Hematopoietic multipotent progenitor cell treated with erythropoietin and hydrocortisone succinate and interleukin-3 and kit ligand, for 4 days (in vitro differentiated cells): ENCODE measurements at regions not wholly inside any gene's neighbourhood (a gene's known extent, or its start where the extent isn't known, plus 50 kb on each side); places are given as distances from the start of the nearest gene placed in this dataset.
"Not testable (repeated sequence)": the region's sequence is repeated elsewhere in the genome, so short reads cannot be mapped to it uniquely, and the experiment has no call there.

ENCODE experiments used
- DNase-seq: peaks from one replicate; pipeline ENCODE4 v3.0.0-alpha.2; 2015

DNA sequence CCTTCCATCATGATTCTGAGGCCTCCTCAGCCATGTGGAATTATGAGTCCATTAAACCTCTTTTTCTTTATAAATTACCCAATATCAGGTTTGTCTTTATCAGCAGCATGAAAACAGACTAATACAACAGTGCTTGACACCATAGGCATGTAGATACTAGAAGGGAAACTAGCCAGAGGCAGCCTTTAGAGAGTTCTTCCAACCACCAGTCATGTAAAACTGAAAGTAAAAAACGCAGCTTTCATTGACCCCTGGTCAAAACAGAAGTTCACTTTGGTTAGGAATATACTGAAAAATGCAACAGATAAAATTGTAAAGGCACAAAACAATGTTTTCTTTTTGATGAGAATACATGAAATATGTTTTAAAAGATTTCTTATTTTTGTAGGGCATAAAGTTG is 122.8 kb upstream of the L3MBTL4 start:
- no peak for DNase-seq

DNA sequence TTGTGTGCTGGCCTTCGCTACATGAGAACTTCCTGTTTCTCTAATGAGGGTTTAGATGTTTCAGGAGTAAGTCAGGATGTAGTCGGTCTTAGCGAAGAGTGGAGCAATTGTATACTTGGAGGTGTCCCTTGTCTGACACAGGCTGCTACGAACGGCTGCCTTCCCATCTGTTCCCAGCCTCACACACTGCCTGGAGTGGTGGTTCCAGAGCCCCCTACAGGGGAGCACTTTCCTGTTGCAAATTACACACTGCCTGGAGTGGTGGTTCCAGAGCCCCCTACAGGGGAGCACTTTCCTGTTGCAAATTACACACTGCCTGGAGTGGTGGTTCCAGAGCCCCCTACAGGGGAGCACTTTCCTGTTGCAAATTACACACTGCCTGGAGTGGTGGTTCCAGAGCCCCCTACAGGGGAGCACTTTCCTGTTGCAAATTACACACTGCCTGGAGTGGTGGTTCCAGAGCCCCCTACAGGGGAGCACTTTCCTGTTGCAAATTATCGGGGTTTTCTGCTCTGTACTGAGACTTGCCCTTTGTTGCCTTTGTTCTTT is 126.5 kb upstream of the L3MBTL4 start:
- not testable (repeated sequence) for DNase-seq

DNA sequence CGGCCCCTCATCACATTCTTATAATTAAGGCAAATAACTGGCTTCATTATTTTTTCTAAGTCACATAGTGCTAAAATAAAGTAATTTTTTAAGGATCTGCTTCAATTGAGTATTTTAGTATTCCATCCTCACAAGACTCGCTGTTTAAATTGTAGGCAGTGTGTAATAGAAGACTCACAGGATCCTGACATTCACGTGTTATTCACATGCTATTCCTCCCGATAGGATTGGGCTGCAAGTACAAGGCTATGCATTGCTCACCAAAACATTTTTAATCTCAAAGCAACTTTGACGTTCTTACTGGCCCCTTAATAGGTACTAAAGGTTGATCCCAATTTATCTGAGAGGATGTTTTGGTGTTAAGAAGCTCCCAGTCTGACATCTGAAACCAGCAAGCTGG is 127.6 kb upstream of the L3MBTL4 start:
- DNase-seq: no peak

DNA sequence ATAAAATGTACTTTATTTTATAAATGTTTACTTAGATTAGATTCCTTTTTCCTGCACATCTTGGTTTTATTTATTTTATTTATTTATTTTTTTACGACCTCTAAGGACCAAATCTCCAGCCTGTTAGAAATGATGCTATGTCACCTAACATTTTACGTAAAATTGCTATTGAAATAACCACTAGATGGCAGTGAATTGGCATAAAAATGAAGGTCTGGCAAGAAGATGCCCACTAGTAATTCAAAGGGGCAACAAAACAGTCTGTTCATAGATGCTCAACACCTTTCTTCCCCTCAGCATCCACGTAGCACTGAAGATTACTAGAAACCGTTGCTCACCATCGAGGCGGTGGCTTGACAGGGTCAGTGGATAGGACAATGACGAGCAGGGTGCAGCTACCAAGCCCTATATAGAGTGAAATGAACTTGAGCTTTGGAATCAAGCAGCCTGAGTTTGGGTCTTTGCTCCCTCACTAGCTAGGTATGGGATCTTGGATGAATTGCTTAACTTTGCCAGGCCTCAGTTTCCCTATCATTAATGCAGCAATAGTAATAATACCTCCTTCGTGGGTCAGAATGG is 128.7 kb upstream of the L3MBTL4 start:
- peak; percentile 52 for DNase-seq

DNA sequence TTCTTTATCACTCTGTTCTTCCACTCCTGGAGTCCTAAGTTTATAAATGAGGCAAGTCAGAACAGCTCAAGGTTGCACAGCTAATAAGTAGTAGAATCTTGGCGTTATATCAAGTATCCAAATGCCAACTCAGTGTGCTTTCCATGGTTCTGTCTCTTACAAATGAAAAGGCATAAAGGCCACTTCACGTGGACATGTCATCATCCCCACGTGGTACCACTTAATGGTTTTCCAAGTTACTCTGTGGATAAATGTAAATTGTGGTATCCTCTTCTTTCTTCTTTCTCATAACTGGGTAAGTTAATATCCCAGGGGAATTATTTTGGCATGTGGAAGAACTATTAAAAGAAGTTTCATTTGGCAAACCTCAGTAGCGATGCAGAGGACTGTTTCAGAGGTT is 131.5 kb upstream of the L3MBTL4 start:
- no peak for DNase-seq

DNA sequence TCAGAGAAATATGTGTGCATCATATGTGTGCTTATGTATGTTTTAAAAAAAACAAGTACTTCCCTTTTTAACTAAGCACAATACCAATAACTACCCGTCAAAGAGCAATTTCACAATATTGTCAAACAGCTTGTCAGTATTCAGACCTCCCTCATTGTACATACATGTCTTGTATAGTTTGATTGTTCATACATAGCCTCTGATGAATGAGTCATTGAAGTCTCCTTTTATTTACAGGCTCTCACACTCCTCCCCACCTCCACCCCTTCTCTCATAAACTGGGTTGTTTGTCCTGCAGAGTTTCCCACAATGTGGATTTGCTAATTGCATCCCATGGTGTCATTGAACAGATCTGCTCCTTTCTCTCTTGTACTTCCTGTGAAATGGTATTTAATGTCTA is 132.8 kb upstream of the L3MBTL4 start:
- no peak for DNase-seq

DNA sequence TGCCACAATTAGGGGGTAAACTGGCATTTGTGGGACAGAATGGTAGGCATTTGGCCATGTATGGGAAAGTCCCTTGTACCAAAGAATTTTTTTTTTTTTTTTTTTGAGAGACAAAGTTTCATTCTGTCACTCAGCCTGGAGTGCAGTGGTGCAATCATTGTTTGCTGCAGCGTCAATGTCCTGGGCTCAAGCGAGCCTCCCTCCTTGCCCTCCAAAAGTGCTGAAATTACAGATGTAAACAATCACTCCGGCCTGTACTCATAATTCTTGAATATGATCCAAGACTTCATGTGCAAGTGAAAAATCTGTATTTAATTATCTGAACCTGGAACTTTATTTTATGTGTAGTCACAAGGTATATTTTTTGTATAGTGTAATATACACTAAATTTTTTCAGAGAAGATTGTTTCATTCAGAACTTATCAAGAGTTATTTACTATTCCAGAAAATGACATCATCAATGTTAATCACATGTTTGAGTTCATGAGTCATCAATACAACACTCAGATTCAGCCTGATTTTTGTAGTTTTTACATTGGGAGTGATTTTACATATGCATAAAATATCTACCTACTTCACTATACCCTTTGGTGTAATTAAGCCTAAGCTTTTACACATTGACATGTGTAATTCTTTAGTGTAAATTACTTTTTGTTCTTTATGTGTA is 138.7 kb upstream of the L3MBTL4 start:
- DNase-seq: no peak

DNA sequence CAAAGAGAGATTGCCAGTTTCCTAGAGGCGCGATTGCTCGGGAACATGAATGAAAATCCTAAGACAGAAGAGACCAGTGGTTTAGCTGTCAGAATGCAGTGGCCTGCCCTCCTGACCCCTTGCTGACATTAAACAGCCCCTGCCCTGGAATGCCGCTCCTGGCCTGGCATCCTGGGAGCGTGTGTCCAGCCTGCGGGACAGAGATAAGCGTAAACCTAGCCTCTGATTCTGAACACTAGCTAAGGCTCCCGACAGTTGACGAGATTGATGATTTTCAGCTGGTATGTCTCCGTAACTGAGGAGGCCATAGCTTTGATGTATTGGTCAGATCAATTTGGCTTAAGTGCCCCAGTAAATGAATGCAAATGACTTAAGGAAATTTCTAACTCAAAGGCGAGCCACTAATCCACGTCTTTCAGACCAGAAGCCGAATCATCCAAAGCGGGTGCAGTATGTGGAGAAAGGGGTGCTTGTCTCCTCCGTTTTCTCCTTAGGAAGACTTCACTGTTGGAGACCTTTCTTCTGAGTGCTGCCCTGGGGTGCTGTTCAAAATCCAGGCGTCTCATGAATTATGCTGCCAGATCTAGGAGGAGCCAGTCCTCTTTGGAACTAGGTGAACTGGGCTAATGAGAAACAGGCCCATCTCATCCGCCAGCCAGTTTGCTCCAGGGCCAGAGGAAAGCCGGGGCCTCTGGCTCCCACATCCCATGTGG is 142.5 kb upstream of the L3MBTL4 start:
- no peak for DNase-seq

DNA sequence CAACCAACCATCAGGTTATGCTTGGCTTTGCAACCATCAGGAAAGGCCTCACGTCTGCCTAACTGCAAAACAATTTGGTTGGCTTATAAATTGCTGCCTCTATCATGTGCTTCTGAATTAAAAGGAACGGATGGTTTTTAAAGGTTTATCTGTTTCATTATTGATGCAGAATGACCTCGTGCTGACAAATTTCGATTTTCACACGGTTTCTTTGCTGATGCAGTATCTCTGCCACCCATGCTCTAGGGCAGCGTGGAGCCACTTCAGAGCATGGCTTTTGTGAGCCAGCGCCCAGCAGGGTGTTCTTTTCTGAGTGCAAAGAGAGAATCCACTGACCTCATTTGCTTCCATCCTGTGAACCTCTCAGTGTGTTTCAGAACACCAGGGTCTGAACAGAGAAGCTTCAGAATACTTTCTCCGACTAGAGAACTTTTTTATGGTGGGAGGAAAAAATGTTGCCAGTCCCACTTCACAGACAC is 143.1 kb upstream of the L3MBTL4 start:
- no peak for DNase-seq

DNA sequence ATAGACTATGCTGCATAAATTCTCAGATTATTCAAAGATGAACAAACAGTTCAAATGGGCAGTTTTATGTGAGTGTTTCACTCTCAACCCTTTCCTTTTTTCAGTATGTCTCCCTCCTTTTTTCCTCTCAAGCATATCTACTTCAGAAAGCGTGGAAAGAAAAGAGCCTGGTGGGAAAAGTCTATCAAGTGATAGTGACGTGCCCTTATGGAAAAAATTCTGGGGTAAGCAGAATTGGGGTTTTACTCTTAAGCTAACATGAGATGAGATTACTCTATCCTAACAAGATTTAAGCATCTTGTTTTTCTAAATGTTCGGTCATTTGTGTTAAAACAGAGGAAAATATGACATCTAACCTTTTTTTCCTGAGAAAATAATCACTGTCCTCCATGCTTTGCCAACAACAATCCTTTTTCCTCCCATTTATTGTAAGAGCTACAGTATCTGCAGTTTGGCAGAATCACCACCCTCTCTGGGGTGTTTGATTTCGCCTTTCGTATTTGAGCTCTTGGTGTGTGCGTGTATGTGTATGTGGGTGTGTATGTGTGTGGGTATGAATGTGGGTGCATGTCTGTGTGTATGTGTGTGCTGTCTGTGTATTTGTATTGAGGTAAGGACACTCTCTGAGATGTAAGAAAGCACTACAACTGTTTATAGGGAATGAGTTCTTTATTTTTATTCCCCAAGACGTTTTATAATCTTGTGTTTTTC is 143.9 kb upstream of the L3MBTL4 start:
- no peak for DNase-seq

DNA sequence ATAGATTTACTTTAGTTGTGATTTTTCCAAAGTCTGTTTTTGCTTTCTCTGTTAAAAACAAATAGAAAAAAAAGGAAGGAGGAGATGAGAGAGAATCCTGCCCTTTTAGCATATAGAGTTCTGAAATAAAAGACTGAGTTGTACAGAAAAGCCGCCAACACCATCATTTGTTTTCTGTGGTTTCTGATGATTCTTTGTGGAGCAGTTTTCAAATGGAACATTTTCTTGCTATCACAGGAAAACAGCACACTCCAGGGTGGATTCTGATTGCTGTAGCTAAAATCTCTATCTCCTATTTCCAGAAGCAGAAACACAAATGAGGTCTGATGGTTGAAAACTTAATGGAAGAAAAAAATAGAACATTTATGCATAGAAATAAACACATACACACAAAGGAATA is 144.6 kb upstream of the L3MBTL4 start:
- DNase-seq: no peak

DNA sequence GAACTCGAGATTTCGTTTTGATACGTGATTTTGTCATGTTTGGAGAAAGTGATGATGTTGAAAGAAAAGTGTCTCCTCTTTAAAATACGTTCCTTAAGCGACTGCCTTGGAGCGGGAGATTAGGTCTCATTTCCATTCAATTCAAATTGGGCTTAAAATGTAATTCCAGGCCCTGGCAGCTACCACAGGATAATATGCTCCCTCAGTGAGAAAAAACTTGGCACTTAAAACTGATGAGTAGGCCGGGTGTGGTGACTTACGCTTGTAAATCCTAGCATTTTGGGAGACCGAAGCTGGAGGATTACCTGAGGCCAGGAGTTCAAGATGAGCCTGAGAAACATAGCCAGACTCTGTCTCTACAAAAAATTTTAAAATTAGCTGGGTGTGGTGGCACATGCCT is 146.3 kb upstream of the L3MBTL4 start:
- no peak for DNase-seq

DNA sequence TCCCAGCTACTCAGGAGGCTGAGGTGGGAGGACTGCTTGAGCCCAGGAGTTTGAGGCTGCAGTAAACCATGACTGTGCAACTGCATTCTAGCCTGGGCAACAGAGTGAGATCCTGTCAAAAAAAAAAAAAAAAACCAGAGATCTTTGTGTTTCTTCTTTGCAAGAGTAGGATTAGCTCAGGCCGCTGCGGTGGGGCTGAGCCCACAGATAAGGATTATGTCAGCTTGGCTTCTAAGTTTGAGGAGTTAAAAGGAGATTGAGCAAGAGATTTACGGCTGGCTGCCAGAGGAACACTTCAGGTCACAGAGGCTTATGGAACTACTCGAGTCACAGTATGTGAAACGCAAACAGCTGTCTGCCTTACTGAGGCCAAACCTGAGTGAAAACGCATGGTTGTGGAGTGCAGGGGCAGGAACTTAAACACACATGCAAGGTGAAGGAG is 146.7 kb upstream of the L3MBTL4 start:
- peak; percentile 63 for DNase-seq

DNA sequence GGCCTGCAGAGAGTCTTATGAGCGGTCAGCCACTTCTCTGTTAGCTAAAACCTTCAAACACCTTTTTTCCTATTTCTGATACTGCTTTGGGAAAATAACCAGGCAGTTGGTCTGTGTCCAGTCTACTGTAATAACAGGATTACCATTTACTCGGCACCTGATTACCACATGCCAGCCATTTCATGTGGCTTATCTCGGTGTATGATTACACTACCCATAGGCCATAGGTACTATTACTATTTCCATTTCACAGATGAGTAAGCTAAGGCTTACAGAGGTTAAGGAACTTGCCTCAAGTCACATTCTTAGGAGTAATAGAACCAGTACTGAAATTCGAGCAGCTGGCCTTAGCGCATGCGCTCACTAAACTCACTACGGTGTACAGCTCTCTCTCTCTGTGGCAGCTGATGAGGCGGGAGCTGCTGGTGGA is 147.2 kb upstream of the L3MBTL4 start:
- no peak for DNase-seq

DNA sequence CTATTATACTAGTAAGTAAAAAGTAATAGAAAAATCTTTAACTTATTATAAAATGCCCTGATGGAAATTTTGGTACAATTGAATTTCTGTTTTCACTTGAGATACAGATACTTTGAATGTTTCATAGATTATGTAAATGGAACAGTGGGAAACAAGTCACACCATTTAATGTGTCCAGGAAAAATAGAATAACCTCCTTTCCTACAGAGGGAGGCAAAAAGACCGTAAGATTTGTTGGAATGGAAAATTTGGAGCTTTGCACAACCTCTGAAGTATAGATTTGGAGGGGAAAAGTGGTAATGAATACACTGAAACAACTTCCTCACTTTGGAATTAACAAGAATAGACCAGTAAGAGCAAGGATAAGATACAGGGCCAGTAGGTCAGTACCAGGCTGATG is 149.2 kb upstream of the L3MBTL4 start:
- DNase-seq: no peak

DNA sequence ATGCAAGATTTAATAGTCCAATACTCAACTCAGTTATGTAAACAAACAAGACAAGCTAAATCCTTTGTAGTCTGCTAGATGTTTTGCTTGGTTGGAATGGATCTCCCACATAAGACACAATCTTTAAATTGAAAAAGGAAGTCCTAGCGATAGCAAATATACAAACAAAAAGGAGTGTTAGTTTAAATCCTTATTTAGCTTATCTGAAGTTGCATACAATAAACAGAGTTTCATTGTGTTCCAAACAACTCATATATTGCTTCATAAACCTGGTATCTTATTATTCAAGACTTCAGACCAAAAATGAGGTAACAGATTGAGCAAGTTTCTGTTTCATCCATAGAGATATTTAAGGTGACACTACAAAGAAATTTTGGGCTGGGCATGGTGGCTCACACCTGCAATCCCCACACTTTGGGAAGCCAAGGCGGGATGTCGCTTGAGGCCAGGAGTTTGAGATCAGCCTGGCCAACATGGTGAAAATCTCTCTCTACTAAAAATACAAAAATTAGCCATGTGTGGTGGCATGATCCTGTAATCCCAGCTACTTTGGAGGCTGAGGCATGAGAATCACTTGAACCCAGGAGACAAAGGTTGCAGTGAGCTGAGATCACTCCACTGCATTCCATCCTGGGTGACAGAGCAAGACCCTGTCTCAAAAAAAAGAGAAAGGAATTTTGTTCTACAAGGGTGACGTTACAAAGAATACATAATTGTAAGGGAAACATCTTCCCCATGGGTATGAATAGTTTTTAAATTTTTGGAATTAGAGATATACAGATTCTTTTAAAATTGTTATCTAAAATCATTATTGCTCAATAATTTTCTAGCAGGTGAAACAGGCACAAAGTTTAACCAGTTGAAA is 150.5 kb upstream of the L3MBTL4 start:
- no peak for DNase-seq

DNA sequence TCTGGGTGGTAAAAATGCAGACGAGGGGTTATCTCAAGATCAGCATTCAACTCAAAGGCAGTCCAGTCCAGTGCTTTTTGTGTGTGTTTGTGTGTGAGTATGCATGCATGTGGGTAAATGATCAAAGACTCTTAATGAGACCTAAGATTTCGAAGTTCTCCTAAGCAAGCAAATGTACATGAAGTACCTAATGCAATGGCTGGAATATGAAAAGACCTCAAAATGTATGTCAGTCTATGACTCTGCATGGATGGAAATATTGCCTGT is 151.0 kb upstream of the L3MBTL4 start:
- no peak for DNase-seq

DNA sequence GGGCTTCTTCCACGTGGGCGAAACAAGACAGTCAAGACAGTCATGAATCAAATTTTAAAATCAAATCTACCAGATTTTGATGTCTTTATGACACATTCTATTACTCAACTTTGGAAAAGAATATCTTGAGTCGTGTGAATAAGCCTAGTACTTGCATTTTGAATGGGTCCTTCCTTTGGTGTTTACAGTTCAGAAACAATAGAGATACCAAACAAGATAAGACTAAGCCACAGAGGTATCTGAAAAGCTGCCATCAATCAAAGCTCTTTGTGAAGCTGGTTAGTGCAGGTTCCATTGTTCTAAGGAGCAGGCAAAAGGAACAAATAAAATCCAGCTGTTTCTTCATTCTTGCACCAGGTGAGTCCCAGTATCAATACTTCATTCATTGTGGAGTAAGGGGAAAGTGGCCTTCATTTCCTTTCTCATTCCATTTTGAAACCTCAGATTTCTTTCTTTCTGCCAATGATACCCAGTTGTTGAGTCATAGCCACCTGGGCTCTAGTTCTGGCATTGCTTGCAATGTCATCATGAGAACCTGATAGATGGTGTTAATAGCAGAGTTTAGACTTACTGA is 151.7 kb upstream of the L3MBTL4 start:
- no peak for DNase-seq

DNA sequence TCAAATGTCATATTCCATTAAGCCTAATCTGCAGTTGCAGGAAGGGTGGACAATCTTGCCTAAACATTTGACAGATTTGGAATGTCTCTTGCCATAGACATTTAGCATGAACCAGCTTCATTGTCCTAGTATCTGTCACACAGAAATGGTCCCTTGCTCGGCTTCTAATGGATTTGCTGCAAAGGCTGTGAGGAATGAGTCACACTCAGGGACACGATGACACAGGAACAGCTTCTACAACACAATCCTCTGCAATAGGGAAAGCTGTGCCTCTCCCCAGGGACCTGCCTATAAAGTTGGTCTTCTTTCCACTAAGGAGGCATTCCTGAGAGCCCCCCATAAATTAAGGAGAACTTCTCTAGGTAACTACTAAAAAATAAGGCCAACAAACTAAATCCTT is 155.1 kb upstream of the L3MBTL4 start:
- no peak for DNase-seq

DNA sequence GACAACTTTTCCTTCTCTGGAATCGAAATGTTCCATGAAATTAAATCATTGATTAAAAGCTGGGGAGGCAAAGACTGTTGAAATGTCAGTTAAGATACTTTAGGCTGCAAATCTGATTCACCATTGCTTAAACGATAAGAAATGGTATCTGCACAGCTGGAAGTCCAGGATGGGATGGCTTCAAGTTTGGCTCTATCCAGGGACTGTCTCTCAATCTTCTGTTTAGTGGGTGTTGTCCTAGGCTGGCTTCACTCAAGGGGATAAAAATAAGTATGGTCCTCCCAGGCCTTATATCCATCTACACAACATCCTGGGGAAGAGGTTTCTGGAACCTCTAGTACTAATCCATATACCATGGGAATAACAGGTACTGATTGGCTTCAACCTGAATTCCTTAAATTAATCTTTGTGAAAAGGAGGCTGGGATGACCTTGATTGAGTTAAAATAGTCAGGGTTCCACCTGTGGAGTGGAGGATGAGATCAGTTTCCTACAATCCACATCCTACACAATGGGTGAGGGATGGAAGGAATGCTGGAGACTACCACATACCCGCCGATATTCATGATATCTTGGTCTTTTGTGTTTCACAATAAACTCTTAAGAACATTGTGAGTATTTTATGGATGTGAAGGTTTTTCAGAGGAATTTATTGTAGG is 156.0 kb upstream of the L3MBTL4 start:
- DNase-seq: no peak

DNA sequence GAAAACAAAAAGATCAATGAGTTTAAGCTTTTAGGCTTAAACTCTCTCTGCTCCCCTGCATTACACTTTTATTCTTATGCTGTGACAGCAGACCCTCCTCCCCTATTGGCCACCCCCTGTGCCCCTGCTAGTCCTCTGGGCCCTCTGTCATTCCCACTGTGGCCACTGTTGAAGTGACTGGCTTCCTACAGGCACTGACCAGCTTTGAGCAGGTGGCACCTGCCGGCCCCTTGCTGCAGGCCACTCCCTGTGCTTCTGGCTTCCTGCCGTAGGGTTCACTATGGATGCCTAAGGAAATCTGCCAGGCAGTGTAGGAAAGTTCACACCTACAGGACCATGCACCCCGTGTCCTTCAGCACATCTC is 156.5 kb upstream of the L3MBTL4 start:
- DNase-seq: no peak

DNA sequence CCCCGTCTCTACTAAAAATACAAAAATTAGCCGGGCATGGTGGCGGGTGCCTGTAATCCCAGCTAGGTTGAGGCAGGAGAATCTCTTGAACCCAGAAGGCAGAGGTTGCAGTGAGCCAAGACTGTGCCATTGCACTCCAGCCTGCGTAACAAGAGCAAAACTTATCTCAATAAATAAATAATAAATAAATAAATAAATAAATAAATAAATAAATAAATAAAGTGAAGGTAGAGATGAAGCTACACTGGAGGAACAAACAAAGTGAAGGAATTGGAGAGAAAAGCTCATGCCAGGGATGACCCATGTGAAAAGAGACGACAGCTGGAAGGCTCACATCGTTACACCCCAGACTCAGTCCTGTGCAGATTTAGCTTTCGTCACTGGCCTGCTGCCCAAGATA is 157.3 kb upstream of the ARHGAP28 start:
- not testable (repeated sequence) for DNase-seq
